ENCODE measurements at regions not wholly inside any gene's neighbourhood (a gene's known extent, or its start where the extent isn't known, plus 50 kb on each side); places are given as distances from the start of the nearest gene placed in this dataset.

DNA sequence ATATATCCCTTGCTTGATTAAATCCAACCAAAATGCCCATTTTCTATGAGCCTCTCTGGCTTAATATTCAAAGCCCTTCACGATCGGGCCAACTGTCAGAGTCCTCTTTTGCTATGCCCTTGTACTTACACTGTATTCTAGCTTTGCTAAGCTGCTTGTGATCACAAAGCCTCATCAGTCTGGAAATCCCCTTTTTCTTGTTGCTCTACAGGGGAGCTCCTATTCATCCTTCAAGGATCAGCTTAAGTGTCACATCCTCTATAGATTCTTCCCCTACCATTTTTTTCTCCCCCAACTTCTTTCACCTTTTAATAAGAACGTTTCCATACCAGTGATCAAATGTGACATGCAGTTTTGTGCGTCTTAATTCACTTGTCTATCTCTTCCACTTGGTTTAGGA, 450.4 kb upstream of the CHD1 start:
- Histone ChIP-seq H4K5ac (ENCODE audit: insufficient read length, low read depth, low read length) (no peak overlapping the region), H3K4me1 (replicated peaks in 1 of 4; ENCODE audit: control insufficient read depth in 3 of 4, insufficient read depth in 4 of 4, low read length in 3 of 4) (0 out of 7 replicates have a peak, but pooled peaks cover 0 to 2% (median under 1%) of the 10 kb centered on the region in 4 experiments), H4K20me1 (replicated peaks in 1 of 2; ENCODE audit: control insufficient read depth in 1 of 2, insufficient read depth in 2 of 2, low read length in 2 of 2) (no peaks in the 10 kb centered on the region), H3K14ac (ENCODE audit: insufficient read length) (no peak overlapping the region), H3K9ac (replicated peaks in 1 of 4; ENCODE audit: extremely low read depth in 1 of 4, low read depth in 3 of 4, low read length in 3 of 4) (no peak overlapping the region), H3K27me3 (replicated peaks in 1 of 4; ENCODE audit: control insufficient read depth in 3 of 4, extremely low read depth in 1 of 4, insufficient read depth in 3 of 4, low read length in 3 of 4) (no peaks in the 10 kb centered on the region), H2BK5ac (ENCODE audit: low read depth, low read length) (no peak overlapping the region), H3K79me2 (ENCODE audit: control insufficient read depth in 1 of 2, insufficient read depth in 2 of 2, low read length in 2 of 2) (no peaks in the 10 kb centered on the region), H2BK20ac (ENCODE audit: low read length) (no peak overlapping the region), H3K4ac (replicated peaks; ENCODE audit: insufficient read length, low read depth, low read length) (no peak overlapping the region), H3K23ac (ENCODE audit: insufficient read length) (no peak overlapping the region), H3K4me3 (ENCODE audit: extremely low read depth in 1 of 4, insufficient read depth in 2 of 4, low read depth in 3 of 4, low read length in 4 of 4) (no peak overlapping the region), H2BK12ac (ENCODE audit: low read depth, low read length) (no peak overlapping the region), H2AK5ac (ENCODE audit: low read depth, low read length) (no peak overlapping the region), H3K18ac (ENCODE audit: extremely low read depth, low read length) (no peak overlapping the region), H4K91ac (replicated peaks; ENCODE audit: insufficient read length, low read length) (no peak overlapping the region), H3K56ac (replicated peaks; ENCODE audit: insufficient read length, low read depth, low read length) (no peak overlapping the region), H2AFZ (ENCODE audit: low read length) (no peak overlapping the region), H3K9me3 (ENCODE audit: insufficient read depth in 2 of 2, low read depth in 1 of 2, low read length in 1 of 2) (peaks cover 4% of the 10 kb centered on the region in 2 experiments; a peak in 2 of 4 replicates), H3K27ac (ENCODE audit: low read depth, low read length) (no peak overlapping the region; the same call in 1 of the 2 replicates), H3K23me2 (ENCODE audit: low read depth, low read length) (no peaks in the 10 kb centered on the region), H2BK120ac (replicated peaks; ENCODE audit: low read depth, low read length) (no peak overlapping the region), H3K36me3 (ENCODE audit: control insufficient read depth in 2 of 4, insufficient read depth in 4 of 4, low read length in 3 of 4) (no peaks in the 10 kb centered on the region; a peak in 1 of 8 replicates), H2BK15ac (ENCODE audit: low read length) (no peak overlapping the region), H3K4me2 (ENCODE audit: insufficient read depth in 1 of 2, low read depth in 2 of 2, low read length in 2 of 2) (peak overlapping the region in 1 of 2 experiments; percentile 50; a peak in 1 of 4 replicates), H3K79me1 (ENCODE audit: low read depth, low read length) (no peaks in the 10 kb centered on the region), H4K8ac (ENCODE audit: extremely low read depth, insufficient read depth, low read length) (no peak overlapping the region)
- POLR2A ChIA-PET (ENCODE audit: partially characterized antibody) = no interaction called here
- 68% methylated on average over 4 of the region's 4 CpGs; no CpG with 5 or more reads in 1 of the 2 experiments for WGBS, 2 experiments (ENCODE audit: extremely low coverage in 1 of 2, insufficient coverage in 1 of 2, insufficient read length in 1 of 2, insufficient replicate concordance in 2 of 2, low coverage in 1 of 2, low lambda C conversion rate in 2 of 2, missing lambda C conversion rate in 1 of 2)
- FAIRE-seq = peak; percentile 82
- TF ChIP-seq EP300 (IDR thresholded peaks at IDR 0.05; ENCODE audit: borderline replicate concordance in 1 of 2, low read depth in 2 of 2, low read length in 2 of 2) (peak in 1 of 2 experiments; percentile 49; a peak in 1 of 3 replicates), TBP (IDR thresholded peaks at IDR 0.05; ENCODE audit: low read depth, low read length) (no peak)
- DNase-seq (ENCODE audit: low read depth in 1 of 2, low spot score in 2 of 2) = no peak
- CTCF ChIA-PET (ENCODE audit: partially characterized antibody) = interaction anchor here (0.9 to 1.2 kb wide), 2 partner anchors 10 to 13 kb away, joined by 3 to 4 read pairs; no protein-coding TSS in a partner anchor

Measured in H1 (cell line).